Putamen (tissue), 1 donor: ENCODE measurements at regions not wholly inside any gene's neighbourhood (a gene's known extent, or its start where the extent isn't known, plus 50 kb on each side); places are given as distances from the start of the nearest gene placed in this dataset.

Source experiments
- DNase-seq: peaks from one replicate; pipeline ENCODE4 v3.0.0-alpha.2; 2016; ENCODE audit warnings: low spot score

DNA sequence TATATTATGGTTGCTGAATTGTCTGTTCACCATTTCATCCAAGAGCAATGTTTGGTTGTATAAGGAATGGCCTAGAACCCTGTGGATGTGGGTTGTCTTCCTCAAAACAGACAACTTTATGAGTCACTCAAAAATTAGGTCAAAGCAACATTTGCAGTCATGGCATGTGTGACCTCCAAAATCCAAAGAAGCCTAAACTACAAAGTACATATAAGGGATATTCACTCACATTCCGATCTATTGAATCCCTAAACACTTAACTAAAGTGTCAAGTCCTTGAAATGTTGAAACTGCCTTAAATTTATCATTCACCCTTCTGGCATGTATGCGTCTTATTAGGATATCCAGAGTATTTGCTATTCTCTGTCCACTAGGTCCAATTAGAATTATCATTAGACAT is 491.5 kb downstream of the NUF2 start:
- no peak for DNase-seq

DNA sequence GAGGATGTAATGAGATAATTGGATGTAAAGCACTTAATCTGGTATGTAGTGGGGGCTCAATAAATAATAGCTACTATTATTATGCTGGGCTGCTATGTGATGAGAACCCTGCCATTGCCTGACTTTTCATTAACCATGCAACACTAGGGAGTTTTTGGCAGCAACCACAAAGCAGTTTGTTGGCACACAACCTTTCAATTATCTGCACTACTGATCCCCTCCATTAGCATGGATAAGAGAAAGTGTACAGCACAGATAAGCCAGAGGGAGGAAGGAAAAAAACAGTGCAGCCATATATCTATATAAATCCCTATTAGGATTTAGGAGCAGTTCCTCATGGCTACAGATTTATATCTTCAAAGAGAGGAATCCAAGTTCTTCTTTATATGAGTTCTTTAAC is 498.5 kb downstream of the NUF2 start:
- no peak for DNase-seq

DNA sequence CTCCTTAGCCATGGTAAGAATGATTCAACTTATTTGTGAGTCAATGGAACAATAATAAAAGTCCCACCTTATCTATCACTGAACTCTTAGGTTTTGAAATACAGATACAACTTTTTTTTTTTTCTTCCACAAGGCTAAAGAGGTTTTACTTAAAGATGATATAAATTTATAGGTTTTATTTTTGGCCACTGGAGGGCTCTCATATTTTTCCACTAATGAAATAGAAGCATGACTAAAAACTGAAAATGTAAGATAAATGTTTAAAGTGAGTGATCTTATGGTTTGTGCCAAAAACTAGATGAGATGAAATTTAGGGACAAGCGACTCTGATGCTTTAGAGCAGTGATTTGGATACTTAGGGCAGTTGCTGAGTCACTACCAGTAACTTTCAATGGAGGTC is 499.0 kb downstream of the NUF2 start:
- no peak for DNase-seq

DNA sequence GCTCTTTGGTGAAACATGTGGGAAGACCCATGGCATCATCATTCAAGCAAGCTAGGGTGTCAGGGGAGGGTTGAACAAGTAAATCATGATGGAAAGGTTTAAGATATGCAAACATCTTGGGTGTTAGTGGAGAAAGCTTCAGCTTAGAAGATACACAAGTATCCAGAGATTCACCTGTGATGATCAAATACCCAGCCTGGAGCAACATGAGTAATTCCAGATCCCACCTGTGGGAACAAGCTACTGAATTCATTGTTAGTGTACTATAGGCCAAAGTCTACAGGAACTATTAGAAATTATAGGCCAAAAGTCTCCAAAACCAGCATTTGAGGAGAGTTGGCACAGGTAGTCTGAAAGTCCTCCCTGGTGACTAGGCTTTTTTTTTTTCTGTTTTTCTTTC is 499.9 kb downstream of the NUF2 start:
- no peak for DNase-seq

DNA sequence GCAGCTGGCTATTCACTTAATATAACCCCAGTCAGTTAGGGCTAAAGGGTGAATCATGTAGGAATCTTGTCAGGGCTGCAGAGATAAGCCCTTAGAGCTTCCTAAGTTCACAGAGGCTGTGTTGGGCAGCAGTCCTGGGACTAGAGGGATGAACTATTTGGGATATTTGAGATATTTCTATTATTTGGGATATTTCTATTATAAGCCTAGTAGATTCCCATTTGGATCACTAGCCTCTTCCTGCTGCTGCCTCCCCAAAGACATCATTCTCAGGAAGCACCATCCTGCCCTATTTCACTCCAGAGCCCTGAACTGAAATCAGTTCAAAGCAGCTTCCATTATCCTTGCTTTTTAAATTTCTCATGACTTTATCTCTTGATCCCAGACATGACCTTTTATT is 501.3 kb downstream of the NUF2 start:
- no peak for DNase-seq

DNA sequence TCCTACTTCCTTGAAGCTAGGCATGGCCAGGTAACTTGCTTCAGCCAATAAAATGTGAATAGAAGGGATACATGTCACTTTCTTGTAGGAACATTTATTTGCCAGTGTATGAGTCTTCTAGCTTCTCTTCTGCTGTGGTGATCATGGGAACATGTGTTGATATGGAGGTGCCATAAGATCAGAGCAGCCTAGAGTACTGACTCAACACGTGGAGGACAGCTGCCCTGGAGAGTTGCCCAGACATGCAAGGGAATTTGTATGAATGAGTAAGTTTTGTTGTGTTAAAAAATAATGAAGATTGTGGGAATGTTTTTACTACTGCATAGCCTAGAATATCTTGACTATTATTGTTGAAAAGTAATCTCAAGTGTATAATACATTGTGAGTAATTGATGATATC is 502.3 kb downstream of the NUF2 start:
- DNase-seq = no peak

DNA sequence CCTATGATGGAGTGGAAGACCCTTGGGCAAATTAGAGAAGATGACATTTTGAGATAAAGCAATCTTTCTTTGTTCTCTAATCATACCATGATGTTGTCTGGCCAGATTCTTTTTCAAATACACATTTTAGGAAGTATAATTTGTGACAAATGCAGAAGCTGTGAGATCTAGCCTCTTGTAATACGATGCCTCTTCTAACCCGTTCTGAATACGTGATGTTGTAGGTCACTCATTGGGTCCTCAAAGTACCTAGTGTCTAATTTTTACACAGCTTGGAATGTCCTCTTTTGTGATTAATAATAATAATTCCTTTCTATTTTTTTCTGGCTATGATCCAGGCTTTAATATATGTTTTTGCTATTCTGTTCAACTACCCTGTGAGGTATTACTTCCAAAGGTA is 502.7 kb downstream of the NUF2 start:
- no peak for DNase-seq

DNA sequence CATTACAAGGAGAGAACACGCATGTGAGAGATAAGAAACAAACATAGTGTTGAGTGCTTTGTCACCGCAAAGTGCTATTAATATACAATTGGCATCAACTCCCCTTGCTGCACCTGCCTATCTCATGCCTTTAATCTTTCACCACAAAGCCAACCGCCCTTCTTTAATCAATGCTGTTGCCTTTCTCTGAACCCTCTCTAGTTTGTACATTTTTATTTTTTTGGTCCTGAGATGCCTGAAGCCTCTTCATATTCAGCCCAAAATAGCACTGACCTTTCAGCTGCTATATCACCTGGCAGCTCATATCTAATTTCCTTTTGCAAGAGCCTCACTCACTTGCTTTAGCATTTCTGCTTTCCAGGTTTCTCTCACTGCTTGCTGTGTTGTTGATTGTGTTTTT is 504.7 kb downstream of the NUF2 start:
- no peak for DNase-seq

DNA sequence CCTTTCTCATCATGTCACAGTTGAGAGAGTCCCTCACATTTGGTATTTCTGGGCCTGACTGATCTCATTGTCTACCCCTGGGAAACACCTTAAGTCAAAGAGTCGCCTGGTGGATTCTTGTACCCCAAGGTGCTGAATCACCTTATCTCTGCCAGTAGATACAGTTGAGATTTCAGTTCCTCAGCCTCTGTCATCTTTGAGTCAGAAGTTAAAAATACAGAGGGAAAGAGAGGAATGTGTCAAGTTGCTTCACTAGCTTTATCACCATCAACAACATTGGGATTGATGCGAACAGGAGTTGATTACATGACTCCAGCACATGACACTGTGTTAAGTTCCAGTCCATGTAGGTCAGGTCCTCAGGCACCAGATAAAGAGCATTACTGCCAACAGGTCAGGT is 513.0 kb downstream of the NUF2 start:
- no peak for DNase-seq

DNA sequence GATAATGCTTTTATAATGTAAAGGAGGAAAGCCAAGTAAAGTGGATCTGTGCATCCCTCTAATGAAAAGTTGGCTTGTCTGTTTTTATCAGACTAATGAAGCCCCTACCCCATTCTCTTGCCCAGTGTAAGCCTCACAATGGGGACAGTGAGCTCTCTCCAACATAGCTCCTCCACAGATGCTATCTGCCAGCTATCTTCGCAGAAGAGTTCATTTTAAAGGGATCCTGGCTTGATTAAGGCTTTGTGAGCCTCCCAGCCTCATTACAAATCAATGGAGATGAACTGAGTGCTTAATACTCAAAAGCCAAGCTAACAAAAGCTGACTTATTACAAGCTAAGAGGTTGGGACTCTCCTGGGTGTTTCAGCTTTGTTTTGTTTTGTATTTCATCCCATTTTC is 514.7 kb downstream of the NUF2 start:
- DNase-seq = no peak

DNA sequence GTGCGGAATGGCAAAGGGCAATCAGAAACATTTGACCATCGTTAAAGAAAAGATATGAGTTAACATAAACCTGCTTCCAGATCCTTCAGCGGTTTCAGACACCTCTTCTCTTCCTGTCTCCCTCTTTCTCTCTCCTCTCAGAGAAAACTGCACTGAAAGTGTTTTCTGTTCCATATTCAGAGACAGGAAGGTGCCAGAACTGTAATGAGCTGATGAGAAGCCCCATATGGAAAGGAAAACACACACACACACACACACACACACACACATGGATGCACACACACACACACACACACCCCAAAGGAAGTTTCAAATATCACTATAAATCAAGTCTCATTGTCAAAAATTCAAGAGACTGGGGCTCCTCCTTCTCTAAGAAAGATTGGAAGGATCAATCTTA is 515.5 kb downstream of the NUF2 start:
- no peak for DNase-seq

DNA sequence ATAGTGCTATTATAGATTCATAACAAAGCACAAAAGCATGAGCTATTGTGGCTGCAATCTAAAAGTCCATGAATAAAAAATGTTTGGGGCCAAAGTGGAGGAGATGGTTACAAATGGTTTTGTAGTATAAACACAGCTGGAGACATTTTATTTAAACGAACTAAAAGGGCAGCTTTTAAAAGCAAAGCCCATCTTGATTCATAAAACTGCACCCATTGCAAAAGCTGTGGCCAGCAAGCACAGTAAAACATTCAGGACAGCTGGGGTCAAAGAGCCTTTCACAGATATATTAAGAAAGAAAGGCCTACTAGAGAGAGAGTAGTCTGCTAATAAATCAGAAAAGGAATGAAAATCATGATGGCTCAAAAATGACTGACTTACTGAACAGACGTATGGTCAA is 520.8 kb downstream of the NUF2 start:
- no peak for DNase-seq

DNA sequence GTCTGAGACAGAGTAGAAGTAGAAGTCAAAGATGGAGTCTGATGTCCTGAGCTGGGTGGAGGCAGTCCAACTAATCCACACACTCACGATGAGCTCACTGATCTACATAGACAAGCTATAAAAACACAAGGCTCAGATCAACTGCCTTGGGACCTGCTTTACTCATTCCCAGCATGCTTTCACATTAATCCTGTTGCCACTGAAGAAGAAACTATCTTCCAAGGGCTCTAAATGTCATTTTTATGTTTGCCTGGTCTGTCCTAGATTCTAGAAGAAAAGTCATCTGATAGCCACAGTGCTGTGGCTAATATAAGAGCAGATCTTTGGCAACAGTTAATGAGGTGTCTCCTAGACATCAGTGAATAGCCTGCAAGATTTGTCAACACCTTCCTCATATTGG is 522.7 kb downstream of the NUF2 start:
- no peak for DNase-seq

DNA sequence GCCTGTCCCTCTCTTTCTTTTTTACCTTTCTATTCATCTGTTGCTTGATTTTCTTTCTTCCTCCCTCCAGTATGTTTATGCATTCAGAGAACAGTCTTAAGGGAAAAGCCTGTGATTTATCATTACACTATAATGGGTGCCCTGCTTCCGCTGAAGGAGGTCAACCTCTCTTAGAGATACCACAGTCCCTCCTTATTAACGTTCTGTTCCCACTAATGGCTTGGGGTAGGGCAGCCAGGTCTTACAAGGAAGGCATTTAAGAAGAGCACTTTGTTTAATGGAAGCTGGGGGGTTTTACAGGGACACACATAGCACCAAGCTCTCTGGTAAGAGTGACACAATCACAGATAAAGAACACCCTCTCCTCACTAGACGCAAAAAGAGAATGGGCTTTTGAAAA is 523.5 kb downstream of the NUF2 start:
- no peak for DNase-seq

DNA sequence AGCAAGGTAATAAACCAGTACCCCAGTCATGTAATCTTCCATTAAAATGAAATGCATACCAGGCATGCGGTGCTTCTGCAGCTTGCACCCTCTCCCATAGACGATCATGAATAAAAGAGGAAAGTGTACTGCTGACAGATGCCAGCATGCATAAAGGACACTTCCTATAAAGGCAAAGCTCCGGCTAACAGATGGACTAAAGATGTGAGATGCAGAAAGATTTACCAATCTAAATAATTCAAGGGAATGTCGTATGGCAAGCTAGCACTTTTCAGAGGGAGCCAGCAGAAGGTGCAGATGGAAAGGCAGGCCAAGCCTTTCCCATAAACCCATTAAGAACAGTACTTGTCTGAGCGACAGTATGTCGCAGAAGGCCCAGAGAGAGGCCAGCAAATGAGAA is 542.0 kb downstream of the NUF2 start:
- no peak for DNase-seq

DNA sequence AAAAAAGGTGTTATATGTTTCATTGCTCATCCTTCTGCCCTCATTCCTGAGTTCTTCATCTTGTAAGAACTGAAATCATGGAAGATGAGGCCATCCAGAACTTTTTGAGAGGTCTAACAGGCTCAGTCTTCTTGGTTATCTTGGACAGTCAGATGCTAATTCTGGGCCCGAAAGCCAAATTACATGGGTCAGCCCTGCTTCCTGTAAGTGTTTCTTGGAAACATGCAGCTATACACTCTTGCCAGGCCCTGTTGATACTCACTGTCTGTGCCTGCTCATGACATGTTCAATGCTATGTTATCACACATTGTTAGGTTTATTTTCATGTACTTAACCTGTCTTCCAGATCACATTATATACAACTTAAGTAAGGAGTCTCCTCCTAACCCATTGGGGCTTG is 542.5 kb downstream of the NUF2 start:
- no peak for DNase-seq

DNA sequence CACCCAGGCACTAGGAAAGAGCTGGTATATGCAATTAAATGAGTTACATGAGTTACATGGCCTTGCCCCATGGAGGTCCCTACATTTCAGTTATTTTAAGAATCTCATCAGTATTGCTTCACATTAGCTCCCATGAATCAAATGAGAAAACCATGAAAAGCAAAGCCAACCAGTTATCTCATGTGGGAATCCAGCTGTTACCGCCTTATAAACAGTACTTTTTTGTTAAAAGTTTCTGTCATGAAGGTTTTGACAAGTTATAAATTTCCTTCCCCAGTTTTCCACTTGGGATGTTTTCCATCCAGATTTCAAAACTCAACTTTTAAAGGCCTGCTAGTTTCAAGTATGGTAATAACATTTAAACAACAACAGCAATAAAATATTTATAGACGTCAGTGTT is 544.8 kb downstream of the NUF2 start:
- DNase-seq = no peak

DNA sequence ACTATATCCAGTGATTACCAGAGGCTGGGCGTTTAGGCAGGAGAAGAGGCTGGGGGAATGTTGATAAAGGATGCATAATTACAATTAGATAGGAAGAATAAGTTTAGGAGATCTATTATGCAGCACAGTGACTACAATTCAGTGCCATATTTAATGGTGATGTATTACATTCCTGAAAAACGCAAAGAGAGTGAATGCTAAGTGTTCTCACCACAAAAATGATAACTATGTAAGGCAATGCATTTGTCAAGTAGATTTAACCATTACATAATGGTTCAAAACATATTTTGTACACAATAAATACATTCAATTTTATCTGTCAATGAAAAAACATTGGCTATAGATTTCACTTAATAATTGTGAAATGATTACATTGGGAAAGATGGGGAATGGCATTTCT is 548.9 kb downstream of the NUF2 start:
- no peak for DNase-seq

DNA sequence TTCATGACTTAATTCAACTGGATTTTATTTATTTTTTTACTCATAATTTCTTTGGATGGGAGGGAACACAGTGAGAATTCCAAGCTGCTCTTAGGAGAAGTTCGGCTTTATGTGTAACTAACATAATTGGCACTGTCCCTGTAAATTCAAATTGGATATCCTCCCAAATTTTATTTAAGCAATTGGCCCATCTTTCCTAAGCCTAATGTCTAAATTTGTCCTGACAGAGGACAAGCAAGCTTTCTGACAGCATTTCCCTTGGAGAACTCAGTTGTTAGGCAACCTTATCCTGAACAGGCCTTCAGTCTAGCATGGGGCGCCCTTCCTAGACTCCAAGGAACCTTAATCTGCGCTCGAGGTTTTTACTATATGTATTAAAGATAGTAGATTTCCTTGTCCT is 550.3 kb downstream of the NUF2 start:
- DNase-seq = no peak

DNA sequence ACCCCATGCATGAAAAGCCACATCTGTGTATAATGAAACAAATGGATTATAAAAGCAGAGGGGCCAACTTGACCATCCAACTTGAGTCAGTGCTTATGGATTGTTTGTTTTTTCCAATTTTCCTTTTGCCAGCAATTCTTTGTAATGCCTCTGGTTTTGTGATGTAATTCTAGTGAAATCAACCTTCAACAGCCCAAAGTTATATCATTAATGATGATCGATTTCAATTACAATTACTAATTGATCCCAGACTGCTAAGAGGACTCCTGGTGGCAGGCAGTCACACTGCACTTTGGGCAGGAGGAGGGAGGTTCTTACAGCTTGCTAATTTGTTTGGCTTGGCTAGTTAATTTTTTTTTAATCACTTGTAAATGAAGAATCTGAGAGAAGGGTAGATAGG is 552.3 kb downstream of the NUF2 start:
- no peak for DNase-seq

DNA sequence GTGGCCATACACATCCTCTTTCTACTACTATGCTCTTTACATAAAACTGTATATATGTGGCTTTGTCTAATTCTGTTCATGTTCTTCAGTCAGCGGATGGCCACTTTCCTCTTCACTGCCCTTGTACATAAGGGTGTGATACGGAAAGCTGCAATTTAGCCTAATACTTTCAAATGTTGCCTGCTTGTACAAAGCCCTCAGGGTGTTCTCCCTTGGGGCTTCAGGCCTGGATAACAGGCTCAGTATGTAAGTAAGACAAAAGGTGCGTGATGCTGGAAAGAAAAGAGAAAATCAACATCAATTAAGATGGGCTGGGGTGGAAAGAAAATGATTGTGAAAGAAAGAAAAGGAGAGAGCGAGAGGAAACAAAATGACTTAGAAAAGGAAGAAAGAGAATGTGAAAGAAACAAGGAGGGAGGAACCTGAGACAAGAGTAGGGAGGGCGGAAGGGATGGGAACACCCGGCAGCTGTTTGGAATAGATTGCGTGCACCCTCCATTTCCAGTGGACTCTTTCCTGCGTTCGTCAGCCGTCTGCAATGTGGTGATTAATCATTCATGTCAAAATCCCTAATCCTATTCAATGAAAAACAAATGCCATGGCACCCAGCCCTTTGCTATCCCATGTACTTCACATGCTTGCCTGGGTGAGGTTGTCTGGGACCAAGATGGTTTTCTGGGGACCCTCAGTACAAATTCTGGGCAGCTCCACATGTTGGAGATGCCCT is 553.6 kb downstream of the NUF2 start:
- DNase-seq = no peak

DNA sequence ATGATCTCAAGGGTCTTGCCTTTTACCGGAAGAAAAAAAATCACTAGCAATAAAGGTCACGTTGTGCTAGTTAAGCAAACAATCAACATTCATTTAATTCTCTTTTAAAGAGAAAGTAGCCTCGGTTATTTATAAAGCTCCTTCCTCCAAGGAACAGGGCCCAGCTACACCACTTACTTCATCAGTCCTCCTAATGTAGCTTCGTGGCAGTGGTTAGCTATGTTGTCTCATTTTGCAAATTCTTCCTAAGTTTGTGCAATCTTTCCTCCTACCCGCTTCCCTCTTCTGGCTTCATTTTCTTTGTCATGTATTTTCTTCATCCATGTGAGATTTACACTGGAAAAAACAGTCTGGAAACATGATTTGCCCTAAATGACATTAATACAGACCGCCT is 554.2 kb downstream of the NUF2 start:
- DNase-seq = no peak

DNA sequence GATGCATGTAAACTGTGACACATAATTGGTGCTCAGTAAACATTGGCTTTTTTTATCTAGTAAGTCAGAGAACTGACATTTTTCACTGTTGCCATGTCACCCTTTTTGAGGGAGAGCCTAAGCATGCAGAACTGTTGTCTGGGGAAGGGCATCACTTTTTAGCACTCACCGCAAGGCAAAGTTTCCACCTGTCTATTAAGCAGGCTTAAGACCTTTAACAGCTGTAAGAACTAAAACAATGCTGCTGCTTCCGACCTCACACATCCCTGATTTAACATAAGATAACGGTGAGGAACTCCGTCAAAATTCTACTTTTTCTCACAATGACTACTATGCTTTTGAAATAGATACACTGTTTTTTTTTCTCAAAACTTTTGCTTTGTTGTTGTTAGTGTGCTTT is 554.8 kb downstream of the NUF2 start:
- DNase-seq = no peak

DNA sequence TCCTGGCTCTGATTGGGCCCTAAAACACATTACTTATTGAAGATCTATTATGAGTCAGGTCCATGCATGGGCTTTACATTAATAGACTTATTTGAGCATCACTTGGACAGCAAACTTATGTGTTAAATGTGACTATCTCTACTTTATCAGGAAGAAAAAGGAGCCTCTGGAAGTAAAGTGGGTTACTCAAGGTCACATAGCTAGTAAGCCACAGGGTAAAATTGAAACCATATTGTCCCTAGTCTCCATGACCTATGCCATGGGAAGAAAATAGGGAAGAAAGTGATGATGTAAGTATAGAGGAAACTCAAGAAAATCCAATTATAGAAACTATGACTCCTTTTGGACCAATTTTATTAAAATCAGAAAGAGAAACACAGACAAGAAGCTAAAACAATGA is 555.3 kb downstream of the NUF2 start:
- DNase-seq = no peak

DNA sequence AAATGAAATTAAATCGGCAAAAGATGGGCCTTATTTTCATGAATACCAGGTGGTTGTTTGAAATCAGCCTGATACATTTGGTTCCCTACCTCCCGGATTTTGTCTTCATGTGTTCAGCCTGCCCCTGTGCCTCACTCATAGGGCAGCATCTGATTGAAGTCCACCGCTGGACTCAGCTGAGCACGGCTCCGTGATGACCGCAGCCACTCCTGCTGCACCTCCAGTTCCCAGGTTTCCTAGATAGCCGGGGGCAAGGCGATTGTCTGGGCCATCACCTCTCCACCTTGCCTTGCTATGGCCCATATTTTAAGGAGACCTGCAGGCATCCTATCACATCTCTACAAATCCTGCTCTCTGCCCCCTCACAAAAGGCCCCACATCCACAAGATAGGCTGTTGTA is 563.8 kb downstream of the NUF2 start:
- no peak for DNase-seq
